Aorta (tissue), 5 donors: ENCODE measurements at regions not wholly inside any gene's neighbourhood (a gene's known extent, or its start where the extent isn't known, plus 50 kb on each side); places are given as distances from the start of the nearest gene placed in this dataset.

Experiments used
- ATAC-seq: fragments of 200-7000 bp; cut with Tn5 transposase; one replicate; pipeline ENCODE4 v1.9.1; 2022; ENCODE audit warnings: moderate library complexity; ENCODE audit not compliant: low FRiP score
- DNase-seq, 2 donors: peaks; one replicate each; pipeline ENCODE4 v3.0.0-alpha.2; 2020
- H3K27ac ChIP-seq, 2 donors: one replicate each; pipeline ENCODE4 v1.5.1; 2013; ENCODE audit warnings: low read length in 2 of 2, mild to moderate bottlenecking in 2 of 2, moderate library complexity in 2 of 2, control low read depth in 1 of 2, inconsistent platforms in 1 of 2, low read depth in 1 of 2
- H3K27me3 ChIP-seq, 2 donors: one replicate each; pipeline ENCODE4 v1.6.1; 2013; ENCODE audit warnings: control low read depth in 1 of 2, low read length in 1 of 2, mild to moderate bottlenecking in 1 of 2, moderate library complexity in 1 of 2; ENCODE audit not compliant: insufficient read depth in 2 of 2, control insufficient read depth in 1 of 2
- H3K36me3 ChIP-seq, 2 donors: one replicate each; pipeline ENCODE4 v1.6.1; 2013; ENCODE audit warnings: control low read depth in 1 of 2, low read length in 1 of 2, mild to moderate bottlenecking in 1 of 2; ENCODE audit not compliant: insufficient read depth in 2 of 2, control insufficient read depth in 1 of 2
- H3K4me1 ChIP-seq, 2 donors: one replicate each; pipeline ENCODE4 v1.6.1; 2013; ENCODE audit warnings: low read length in 2 of 2, control low read depth in 1 of 2, mild to moderate bottlenecking in 1 of 2, moderate library complexity in 1 of 2; ENCODE audit not compliant: insufficient read depth in 2 of 2, control insufficient read depth in 1 of 2
- H3K4me3 ChIP-seq, 2 donors: one replicate each; pipeline ENCODE4 v1.5.1; 2013; ENCODE audit warnings: low read length in 2 of 2, control low read depth in 1 of 2, mild to moderate bottlenecking in 1 of 2
- H3K9me3 ChIP-seq: one replicate; pipeline ENCODE4 v1.6.1; 2013; ENCODE audit warnings: mild to moderate bottlenecking, low read length; ENCODE audit not compliant: control insufficient read depth
- WGBS, 2 donors: extraction: QIAGEN DNeasy Blood & Tissue Kit; methylation state at CpG; one replicate each; pipeline ENCODE4 v1.1.7; 2013; 5-methylcytosine and 5-hydroxymethylcytosine counted together
- intact Hi-C, 2 donors: fragments of 100-400 bp; cut with DNase I; formaldehyde crosslinking; loops; one replicate each; pipeline versions ENCODE4 v1.14.2 to v1.15.0; 2022
- donor health status: healthy with polysubstance abuse.
- donor health status: Bipolar disorder and iron deficiency.
- donor health status: DM: no; HTN: no; CAD: no.
- donor health status: DM: no; HTN: no; CAD: no.
- donor health status: DM: yes; HTN: yes; CAD: no.

DNA sequence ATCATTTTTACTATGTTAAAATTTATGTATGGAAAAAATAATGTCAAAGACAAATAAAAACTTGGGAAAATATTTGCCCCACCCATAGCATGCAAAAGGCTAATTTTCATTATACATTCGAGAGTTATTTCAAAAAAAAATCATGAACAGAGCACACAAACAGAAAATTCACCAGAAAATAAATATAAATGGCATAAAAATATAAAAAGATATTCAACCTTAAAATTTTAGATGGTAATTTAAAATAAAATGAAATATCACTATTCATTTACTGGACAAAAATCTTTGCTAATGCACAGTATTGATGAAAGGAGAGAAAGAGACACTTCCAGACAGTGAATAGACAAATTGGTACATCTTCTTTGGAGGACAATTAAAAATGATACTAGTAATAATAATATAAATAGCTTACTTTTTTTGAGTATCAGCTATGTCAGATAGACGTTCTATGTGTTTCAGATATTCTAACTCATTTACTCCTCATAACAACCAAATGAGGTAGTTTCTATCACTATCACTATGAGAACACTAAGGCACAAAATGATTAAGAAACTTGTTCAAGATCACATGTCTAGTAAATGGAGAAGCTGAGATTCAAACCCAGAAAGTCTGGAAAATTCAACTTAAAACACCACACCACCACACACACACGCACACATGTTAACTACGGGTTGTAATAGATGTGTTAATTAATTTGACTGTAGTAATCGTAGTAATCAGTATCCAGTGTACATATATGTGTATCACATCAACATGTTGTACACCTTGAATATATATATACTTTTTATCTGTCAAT lies 63.0 kb downstream of the CCDC71L start:
- no peak for ATAC-seq

DNA sequence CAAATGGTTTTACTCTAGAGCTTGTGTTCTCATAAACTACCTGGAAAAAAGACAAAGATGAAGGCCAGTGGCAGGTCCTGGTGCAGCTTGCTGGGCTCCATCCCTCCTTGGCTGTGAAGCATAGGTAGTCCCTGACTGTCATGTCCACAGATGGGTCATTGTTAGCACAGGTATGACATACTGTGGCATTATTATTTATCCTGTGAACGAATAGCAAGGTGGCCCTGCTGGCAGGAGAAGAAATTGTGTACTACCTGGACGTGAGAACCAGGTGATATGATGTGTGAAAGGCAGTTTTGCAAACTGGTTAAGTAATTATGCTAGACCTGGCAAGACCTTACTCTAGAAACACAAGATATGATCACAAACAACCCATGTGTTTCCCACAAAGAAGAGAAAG lies 63.9 kb downstream of the CCDC71L start:
- WGBS, 2 donors = 68 to 73% methylated on average over 2 of the region's 2 CpGs
- H3K36me3 ChIP-seq = no peaks in the 10 kb centered on the region
- DNase-seq = no peak
- H3K4me3 ChIP-seq = no peak overlapping the region
- no peaks in the 10 kb centered on the region for H3K4me1 ChIP-seq
- peaks cover 3% of the 10 kb centered on the region for H3K9me3 ChIP-seq
- no peaks in the 10 kb centered on the region for H3K27me3 ChIP-seq
- no peak for ATAC-seq
- intact Hi-C loops = no loop called here
- no peak overlapping the region for H3K27ac ChIP-seq

More for the DNA sequence above, 63.0 kb downstream of the CCDC71L start:
- Histone ChIP-seq H3K27me3 (no peaks in the 10 kb centered on the region), H3K4me3 (no peak overlapping the region), H3K4me1 (no peaks in the 10 kb centered on the region), H3K36me3 (no peaks in the 10 kb centered on the region), H3K9me3 (peaks cover 3% of the 10 kb centered on the region), H3K27ac (no peak overlapping the region)
- DNase-seq = no peak
- WGBS, 2 donors = 82 to 83% methylated on average over 5 of the region's 5 CpGs
- intact Hi-C loops = no loop called here

GRCh38 chr7:106595922-106596321 lies 65.0 kb downstream of the CCDC71L start:
- ATAC-seq = no peak
- Histone ChIP-seq H3K27me3 (no peaks in the 10 kb centered on the region), H3K27ac (no peak overlapping the region), H3K4me3 (no peak overlapping the region), H3K4me1 (no peaks in the 10 kb centered on the region), H3K36me3 (no peaks in the 10 kb centered on the region), H3K9me3 (peaks cover 3% of the 10 kb centered on the region)
- DNase-seq = no peak
- WGBS, 2 donors = 83 to 88% methylated on average over 3 of the region's 3 CpGs
- intact Hi-C loops = no loop called here

GRCh38 chr7:106593028-106593417 lies 67.9 kb downstream of the CCDC71L start:
- Histone ChIP-seq H3K36me3 (no peaks in the 10 kb centered on the region), H3K27ac (no peak overlapping the region), H3K4me3 (no peak overlapping the region), H3K4me1 (no peaks in the 10 kb centered on the region), H3K9me3 (no peaks in the 10 kb centered on the region), H3K27me3 (no peaks in the 10 kb centered on the region)
- ATAC-seq (no peak), DNase-seq (no peak)
- 74 to 75% methylated on average over 2 of the region's 2 CpGs for WGBS, 2 donors
- intact Hi-C loops = no loop called here

DNA sequence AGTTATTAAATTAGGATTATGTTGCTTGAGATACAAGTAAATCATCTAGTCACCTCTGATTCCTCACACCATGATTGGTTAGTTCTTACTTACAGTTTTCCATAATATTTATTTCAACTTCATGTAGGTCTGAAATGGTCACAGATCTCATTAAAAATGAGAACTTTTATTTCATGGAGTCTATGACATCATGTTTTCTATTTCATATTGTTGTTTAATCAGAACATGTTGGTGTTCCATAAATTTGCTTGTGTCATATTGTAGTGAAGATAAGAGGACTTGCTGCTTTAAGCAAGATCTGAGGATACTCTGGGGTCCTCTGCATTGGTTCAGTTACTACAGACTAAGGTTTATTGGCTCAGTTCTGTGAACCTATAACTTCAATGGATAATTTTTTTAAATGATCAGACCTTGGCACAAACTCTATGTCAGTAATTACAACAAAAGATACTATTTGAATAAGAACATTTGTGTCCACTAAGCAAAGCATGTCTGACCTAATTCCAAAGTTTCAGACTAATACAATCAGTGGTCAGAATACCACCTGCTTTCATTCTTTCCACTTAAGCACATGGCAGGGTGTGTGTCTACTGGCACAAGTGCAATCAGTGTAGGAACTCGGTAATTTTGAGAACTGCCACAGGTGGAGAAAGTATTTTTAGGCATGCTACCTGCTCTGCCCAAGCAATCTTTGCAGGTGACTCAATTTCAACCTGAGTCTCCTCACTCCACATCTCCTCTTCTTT lies 68.5 kb downstream of the CCDC71L start:
- Histone ChIP-seq H3K27ac (no peak overlapping the region), H3K4me3 (no peak overlapping the region), H3K4me1 (no peaks in the 10 kb centered on the region), H3K9me3 (no peaks in the 10 kb centered on the region), H3K36me3 (no peaks in the 10 kb centered on the region), H3K27me3 (no peaks in the 10 kb centered on the region)
- DNase-seq (no peak), ATAC-seq (no peak)
- intact Hi-C loops = no loop called here
- WGBS, 2 donors = 51 to 63% methylated on average over 1 of the region's 1 CpG

GRCh38 chr7:106591146-106591545 lies 69.8 kb downstream of the CCDC71L start:
- Histone ChIP-seq H3K4me1 (no peaks in the 10 kb centered on the region), H3K36me3 (no peaks in the 10 kb centered on the region), H3K9me3 (no peaks in the 10 kb centered on the region), H3K27ac (no peak overlapping the region), H3K27me3 (no peaks in the 10 kb centered on the region), H3K4me3 (no peak overlapping the region)
- 91 to 93% methylated on average over 4 of the region's 4 CpGs for WGBS, 2 donors
- intact Hi-C loops = no loop called here
- DNase-seq = no peak
- no peak for ATAC-seq

- 34 to 46% methylated on average over 3 of the region's 3 CpGs for WGBS, 2 donors
- Histone ChIP-seq H3K4me1 (no peaks in the 10 kb centered on the region), H3K4me3 (no peak overlapping the region), H3K27ac (no peak overlapping the region), H3K9me3 (no peaks in the 10 kb centered on the region), H3K27me3 (no peaks in the 10 kb centered on the region), H3K36me3 (no peaks in the 10 kb centered on the region)
- DNase-seq (no peak), ATAC-seq (no peak)
- intact Hi-C loops = no loop called here
These were observed 70.6 kb downstream of the CCDC71L start for GRCh38 chr7:106590209-106590816.

DNA sequence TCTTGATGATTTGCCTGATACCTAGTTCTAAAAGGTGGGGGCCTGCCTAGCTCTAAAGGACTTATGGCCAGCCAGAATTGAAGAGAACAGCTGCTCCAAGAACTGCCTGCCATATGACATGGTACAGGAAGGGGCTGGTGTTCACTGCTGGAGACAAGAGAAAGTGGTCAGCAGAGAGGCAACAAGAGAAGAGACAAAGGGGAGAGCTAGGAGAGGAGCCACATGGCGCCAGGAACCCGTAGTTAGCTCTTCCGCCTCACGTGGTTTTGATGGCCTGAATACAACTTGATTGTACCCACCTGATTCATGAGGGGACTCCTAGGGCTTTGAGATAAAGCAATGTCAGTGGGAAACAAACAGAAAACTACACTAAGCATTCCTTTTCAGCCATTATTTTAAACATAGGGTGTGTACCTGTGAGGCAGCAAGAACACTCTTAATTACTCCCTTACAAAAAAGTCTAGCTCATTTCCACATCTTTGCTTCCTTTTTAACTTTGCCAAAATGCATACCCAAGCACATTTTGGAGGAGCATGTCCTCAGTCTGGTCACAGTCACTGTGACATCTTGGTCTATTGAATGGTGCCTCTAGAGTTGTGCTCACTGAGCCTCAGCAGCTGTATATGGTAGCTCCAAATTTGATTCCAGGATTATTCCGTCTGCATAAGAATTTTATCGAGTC lies 71.6 kb downstream of the CCDC71L start:
- WGBS, 2 donors = 90 to 93% methylated on average over 6 of the region's 6 CpGs
- ATAC-seq = no peak

More for the DNA sequence above, 71.6 kb downstream of the CCDC71L start:
- H3K27me3 ChIP-seq = no peaks in the 10 kb centered on the region
- no peak overlapping the region for H3K27ac ChIP-seq
- H3K36me3 ChIP-seq = no peaks in the 10 kb centered on the region
- H3K4me1 ChIP-seq = no peaks in the 10 kb centered on the region
- intact Hi-C loops = no loop called here
- H3K9me3 ChIP-seq = no peaks in the 10 kb centered on the region
- no peak overlapping the region for H3K4me3 ChIP-seq
- DNase-seq = no peak
